ENCODE measurements at regions not wholly inside any gene's neighbourhood (a gene's known extent, or its start where the extent isn't known, plus 50 kb on each side); places are given as distances from the start of the nearest gene placed in this dataset.

DNA sequence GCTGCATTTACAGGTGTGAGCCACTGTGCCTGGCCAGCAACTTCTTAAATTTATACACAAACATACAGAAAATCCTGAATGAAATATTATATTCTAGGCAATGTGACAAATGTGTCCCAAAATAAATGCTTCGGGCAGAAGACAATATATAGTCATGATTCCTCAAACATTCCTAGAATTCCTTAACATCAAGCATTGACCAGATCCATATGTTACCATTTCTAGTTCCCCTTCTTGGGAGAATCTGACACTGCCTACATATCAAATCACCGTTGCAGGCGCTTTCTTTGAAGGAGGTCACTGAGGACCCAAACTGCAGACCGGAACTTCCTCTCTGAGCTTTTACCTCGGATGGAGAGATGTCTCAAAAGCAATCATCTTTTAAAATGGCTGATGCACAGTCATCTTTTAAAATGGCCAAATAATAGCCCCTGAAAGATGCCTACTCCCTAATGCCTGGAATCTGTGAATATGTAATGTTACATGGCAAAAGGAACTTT lies 323.5 kb downstream of the PHF14 start:
- Mint-ChIP-seq H3K27ac (no peak overlapping the region), H3K4me3 (no peak overlapping the region), H3K4me1 (no peaks in the 10 kb centered on the region), H3K9me3 (ENCODE audit: low read depth) (no peaks in the 10 kb centered on the region), H3K36me3 (ENCODE audit: low read depth) (no peaks in the 10 kb centered on the region), H3K27me3 (peaks cover 4% of the 10 kb centered on the region)
- POLR2A ChIA-PET, result no interaction called here
- DNase-seq, result no peak
- no peak for ATAC-seq
- CTCF ChIA-PET, result no interaction called here
- intact Hi-C loops (cut with DNase I, micrococcal nuclease), result no loop called here

DNA sequence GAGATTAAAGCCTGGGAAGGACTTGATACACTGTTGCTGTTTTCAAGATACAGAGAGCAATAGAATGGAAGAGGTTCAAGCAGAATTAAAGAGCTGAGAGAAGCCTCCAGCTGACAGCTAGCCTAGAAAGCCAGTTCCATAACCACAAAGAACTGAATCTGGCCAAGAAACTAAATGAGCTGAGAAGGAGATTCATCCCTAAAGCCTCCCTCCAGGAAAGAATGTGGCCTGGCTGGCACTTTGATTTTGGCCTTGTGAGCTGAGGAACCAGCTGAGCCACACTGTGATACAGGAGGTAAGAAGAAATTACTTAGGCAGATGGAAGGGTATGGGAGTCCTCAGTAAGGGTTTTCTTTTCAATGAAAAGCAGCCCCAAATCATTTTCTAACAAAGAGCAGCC lies 324.1 kb downstream of the PHF14 start:
- CTCF ChIA-PET, result no interaction called here
- no peaks in the 10 kb centered on the region for H3K36me3 Mint-ChIP-seq (ENCODE audit: low read depth)
- H3K4me1 Mint-ChIP-seq, result no peaks in the 10 kb centered on the region
- peaks cover 4% of the 10 kb centered on the region for H3K27me3 Mint-ChIP-seq
- H3K27ac Mint-ChIP-seq, result no peak overlapping the region
- no peak for ATAC-seq
- intact Hi-C loops (cut with DNase I, micrococcal nuclease), result no loop called here
- no peaks in the 10 kb centered on the region for H3K9me3 Mint-ChIP-seq (ENCODE audit: low read depth)
- H3K4me3 Mint-ChIP-seq, result no peak overlapping the region
- POLR2A ChIA-PET, result no interaction called here
- DNase-seq, result no peak

GRCh38 chr7:11298220-11298619 lies 324.5 kb downstream of the PHF14 start:
- Mint-ChIP-seq H3K9me3 (ENCODE audit: low read depth) (no peaks in the 10 kb centered on the region), H3K4me1 (no peaks in the 10 kb centered on the region), H3K27ac (no peak overlapping the region), H3K27me3 (peaks cover 4% of the 10 kb centered on the region), H3K36me3 (ENCODE audit: low read depth) (no peaks in the 10 kb centered on the region), H3K4me3 (no peak overlapping the region)
- CTCF ChIA-PET, result no interaction called here
- intact Hi-C loops (cut with DNase I, micrococcal nuclease), result no loop called here
- POLR2A ChIA-PET, result no interaction called here
- ATAC-seq, result no peak
- no peak for DNase-seq

GRCh38 chr7:11300241-11300640 lies 326.6 kb downstream of the PHF14 start:
- CTCF ChIA-PET, result interaction anchor here (1.0 kb wide), 1 partner anchor 50 kb away, joined by 3 read pairs; no protein-coding TSS in a partner anchor
- Mint-ChIP-seq H3K27me3 (peaks cover 3% of the 10 kb centered on the region), H3K4me3 (no peak overlapping the region), H3K36me3 (ENCODE audit: low read depth) (no peaks in the 10 kb centered on the region), H3K9me3 (ENCODE audit: low read depth) (no peaks in the 10 kb centered on the region), H3K27ac (no peak overlapping the region), H3K4me1 (no peaks in the 10 kb centered on the region)
- DNase-seq (no peak), ATAC-seq (no peak)
- POLR2A ChIA-PET, result no interaction called here
- intact Hi-C loops (cut with DNase I, micrococcal nuclease), result no loop called here

GRCh38 chr7:11302121-11302520 lies 328.4 kb downstream of the PHF14 start:
- ChIA-PET POLR2A (no interaction called here), CTCF (interaction anchor here (0.6 kb wide), 1 partner anchor 67 kb away, joined by 3 read pairs; no protein-coding TSS in a partner anchor)
- peaks cover 3% of the 10 kb centered on the region for H3K27me3 Mint-ChIP-seq
- DNase-seq (no peak), ATAC-seq (no peak)
- H3K27ac Mint-ChIP-seq, result no peak overlapping the region
- H3K4me1 Mint-ChIP-seq, result no peaks in the 10 kb centered on the region
- no peaks in the 10 kb centered on the region for H3K36me3 Mint-ChIP-seq (ENCODE audit: low read depth)
- intact Hi-C loops (cut with DNase I, micrococcal nuclease), result no loop called here
- no peak overlapping the region for H3K4me3 Mint-ChIP-seq
- H3K9me3 Mint-ChIP-seq (ENCODE audit: low read depth), result no peaks in the 10 kb centered on the region

DNA sequence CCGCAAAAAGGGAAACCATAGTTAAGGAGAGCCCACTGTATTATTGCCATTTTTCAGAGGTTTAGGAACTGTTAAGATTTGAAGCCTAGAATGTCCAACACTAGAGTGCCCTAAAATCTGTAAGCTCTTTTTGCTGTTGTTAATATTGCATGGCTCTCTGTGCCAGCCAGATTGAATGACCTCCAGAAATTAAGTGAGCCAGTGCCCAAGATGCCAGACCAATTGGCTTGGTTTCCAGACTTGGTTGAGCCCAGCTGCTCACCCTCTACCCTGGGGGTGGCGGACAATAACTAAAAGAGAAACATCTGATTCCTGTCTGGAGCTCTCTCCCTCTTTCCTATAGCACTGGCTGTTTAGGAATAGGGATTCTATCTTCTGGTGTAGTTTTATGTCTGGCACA lies 340.1 kb downstream of the PHF14 start:
- ATAC-seq (no peak), DNase-seq (no peak)
- ChIA-PET POLR2A (no interaction called here), CTCF (no interaction called here)
- Mint-ChIP-seq H3K27ac (no peak overlapping the region), H3K4me1 (no peaks in the 10 kb centered on the region), H3K36me3 (ENCODE audit: low read depth) (no peaks in the 10 kb centered on the region), H3K27me3 (no peaks in the 10 kb centered on the region), H3K4me3 (no peak overlapping the region), H3K9me3 (ENCODE audit: low read depth) (no peaks in the 10 kb centered on the region)
- intact Hi-C loops (cut with DNase I, micrococcal nuclease), result no loop called here

- intact Hi-C loops (cut with DNase I, micrococcal nuclease), result no loop called here
- ChIA-PET POLR2A (no interaction called here), CTCF (no interaction called here)
- DNase-seq (no peak), ATAC-seq (no peak)
- Mint-ChIP-seq H3K27me3 (no peaks in the 10 kb centered on the region), H3K4me1 (no peaks in the 10 kb centered on the region), H3K27ac (no peak overlapping the region), H3K36me3 (ENCODE audit: low read depth) (no peaks in the 10 kb centered on the region), H3K9me3 (ENCODE audit: low read depth) (no peaks in the 10 kb centered on the region), H3K4me3 (no peak overlapping the region)
Observed at GRCh38 chr7:11315666-11316258, 342.1 kb downstream of the PHF14 start.

GRCh38 chr7:11317766-11318165 lies 344.1 kb downstream of the PHF14 start:
- ChIA-PET CTCF (no interaction called here), POLR2A (interaction anchor here (0.5 kb wide), 1 partner anchor 965 kb away, joined by 3 read pairs; no protein-coding TSS in a partner anchor)
- no peak for DNase-seq
- H3K4me3 Mint-ChIP-seq, result no peak overlapping the region
- H3K9me3 Mint-ChIP-seq (ENCODE audit: low read depth), result no peaks in the 10 kb centered on the region
- no peaks in the 10 kb centered on the region for H3K27me3 Mint-ChIP-seq
- no peak for ATAC-seq
- H3K4me1 Mint-ChIP-seq, result no peaks in the 10 kb centered on the region
- H3K36me3 Mint-ChIP-seq (ENCODE audit: low read depth), result no peaks in the 10 kb centered on the region
- no peak overlapping the region for H3K27ac Mint-ChIP-seq
- intact Hi-C loops (cut with DNase I, micrococcal nuclease), result no loop called here

DNA sequence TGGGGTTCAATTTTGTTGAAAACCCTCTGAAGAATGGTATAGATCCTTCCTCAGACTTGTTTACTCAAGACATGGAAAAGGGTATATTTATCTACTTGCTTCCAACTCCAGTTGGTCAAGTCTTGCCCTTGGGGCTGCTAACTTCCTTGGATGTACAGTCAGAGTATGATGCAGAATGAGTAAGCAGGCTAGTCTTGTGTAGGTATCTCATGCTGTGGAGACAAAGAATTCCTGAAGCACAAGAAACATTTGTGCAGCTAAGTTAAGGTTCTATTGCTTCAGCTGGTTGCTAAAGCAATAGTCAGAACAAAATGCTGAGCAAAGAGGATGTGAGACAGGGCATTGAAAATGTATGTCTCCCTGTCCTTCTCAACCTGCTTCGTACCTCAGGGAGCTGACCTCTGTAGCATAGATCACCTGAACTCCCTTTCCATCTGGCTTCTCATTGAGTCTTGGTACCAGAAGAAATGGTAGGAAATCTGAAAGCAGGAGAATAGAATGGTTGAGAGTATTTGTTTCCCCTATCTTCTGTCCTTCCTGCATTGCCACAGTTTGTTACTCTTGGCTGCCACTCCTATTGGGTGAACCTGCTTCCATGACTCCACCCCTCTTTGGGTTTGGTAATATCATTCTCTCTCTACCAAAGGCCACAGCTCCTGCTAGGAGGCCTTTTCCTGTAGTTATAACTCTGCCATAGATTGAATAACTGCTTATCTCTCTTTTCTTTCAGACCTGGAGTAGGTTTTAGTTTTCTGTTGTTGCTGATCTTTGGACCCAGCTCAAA lies 346.0 kb downstream of the PHF14 start:
- Mint-ChIP-seq H3K4me3 (no peak overlapping the region), H3K4me1 (no peaks in the 10 kb centered on the region), H3K27me3 (no peaks in the 10 kb centered on the region), H3K36me3 (ENCODE audit: low read depth) (no peaks in the 10 kb centered on the region), H3K9me3 (ENCODE audit: low read depth) (no peaks in the 10 kb centered on the region), H3K27ac (no peak overlapping the region)
- ChIA-PET POLR2A (no interaction called here), CTCF (interaction anchor here (0.6 kb wide), 2 partner anchors 8 to 26 kb away, joined by 3 to 4 read pairs; no protein-coding TSS in a partner anchor)
- intact Hi-C loops (cut with DNase I, micrococcal nuclease), result no loop called here
- no peak for ATAC-seq
- no peak for DNase-seq

All from activated CD4-positive, alpha-beta T cell treated with anti-CD3 and anti-CD28 coated beads for 36 hours (primary cell).